NK-92 treated with Interleukin-12 subunit alpha and Interleukin-12 subunit beta, amount 100 ng/mL, for 24 hours (cell line): ENCODE measurements at regions not wholly inside any gene's neighbourhood (a gene's known extent, or its start where the extent isn't known, plus 50 kb on each side); places are given as distances from the start of the nearest gene placed in this dataset.
"Not testable (repeated sequence)": the region's sequence is repeated elsewhere in the genome, so short reads cannot be mapped to it uniquely, and the experiment has no call there.

ENCODE experiments used
- DNase-seq: peaks from one replicate; lab custom pipeline; 2025; lab: John Stamatoyannopoulos, UW

DNA sequence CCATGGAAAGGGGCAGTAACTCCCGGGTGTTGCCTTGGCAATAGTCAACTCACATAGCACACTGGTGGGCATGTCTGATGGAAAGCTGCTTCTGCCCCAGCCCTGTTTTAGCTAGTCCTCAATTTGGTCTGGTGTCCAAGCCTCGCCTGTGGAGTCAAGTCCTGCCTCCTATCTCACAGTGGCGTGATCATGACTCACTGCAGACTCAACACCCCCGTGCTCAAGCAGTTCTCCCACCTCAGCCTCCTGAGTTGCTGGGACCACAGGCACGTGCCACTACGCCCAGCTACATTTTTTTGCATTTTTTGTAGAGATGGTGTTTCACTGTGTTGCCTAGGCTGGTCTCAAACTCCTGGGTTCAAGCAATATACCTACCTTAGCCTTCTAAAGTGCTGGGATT lies 218.9 kb upstream of the FRG2C start:
- DNase-seq: not testable (repeated sequence)

GRCh38 chr3:75446948-75447347 lies 217.2 kb upstream of the FRG2C start:
- DNase-seq: not testable (repeated sequence)

GRCh38 chr3:75453328-75453727 lies 210.8 kb upstream of the FRG2C start:
- DNase-seq: not testable (repeated sequence)

DNA sequence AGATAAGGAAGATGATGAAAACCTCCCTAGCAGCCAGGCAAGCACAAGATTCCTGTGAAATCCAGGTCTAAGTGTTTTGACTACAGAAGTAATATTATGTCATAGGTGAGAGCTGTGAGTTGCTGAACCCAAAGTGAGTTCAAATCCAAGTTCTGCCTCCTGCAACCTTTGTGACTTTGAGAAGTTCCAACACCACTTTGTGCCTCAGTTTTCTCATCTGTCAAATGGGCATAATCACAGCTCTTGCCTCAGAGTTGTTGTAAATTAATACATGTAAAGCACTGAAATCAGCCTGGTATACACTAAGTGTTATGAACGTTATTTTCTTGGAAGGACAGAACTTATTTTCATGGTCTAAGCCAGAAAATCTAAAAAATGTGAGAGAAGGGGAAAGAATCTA lies 210.3 kb upstream of the FRG2C start:
- not testable (repeated sequence) for DNase-seq

- DNase-seq: not testable (repeated sequence)
Observed at GRCh38 chr3:75474530-75474929, 189.6 kb upstream of the FRG2C start.

- not testable (repeated sequence) for DNase-seq
Observed at GRCh38 chr3:75496600-75496999, 167.5 kb upstream of the FRG2C start.

DNA sequence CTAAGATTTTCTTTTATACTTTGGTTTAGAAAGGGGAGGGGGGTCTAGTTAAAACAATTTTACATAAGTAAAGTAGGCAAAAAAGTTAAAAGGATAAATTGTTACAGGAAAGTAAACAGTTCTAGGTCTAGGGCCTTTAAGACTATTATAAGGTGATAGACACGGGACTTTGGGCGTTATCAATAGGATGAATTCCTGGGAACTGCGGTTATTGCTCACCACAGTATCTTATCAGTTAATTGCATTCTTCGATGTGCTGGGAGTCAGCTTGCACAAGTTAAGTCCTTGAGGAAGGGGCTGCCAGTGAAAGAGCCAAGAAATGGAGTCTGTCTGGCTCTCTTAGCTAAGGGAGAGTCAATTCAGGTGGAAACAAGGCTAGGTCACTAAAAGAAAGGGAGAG lies 163.8 kb upstream of the FRG2C start:
- not testable (repeated sequence) for DNase-seq

- not testable (repeated sequence) for DNase-seq
Observed at GRCh38 chr3:75502171-75502570, 162.0 kb upstream of the FRG2C start.

GRCh38 chr3:75502769-75503756 lies 161.1 kb upstream of the FRG2C start:
- DNase-seq: not testable (repeated sequence)

DNA sequence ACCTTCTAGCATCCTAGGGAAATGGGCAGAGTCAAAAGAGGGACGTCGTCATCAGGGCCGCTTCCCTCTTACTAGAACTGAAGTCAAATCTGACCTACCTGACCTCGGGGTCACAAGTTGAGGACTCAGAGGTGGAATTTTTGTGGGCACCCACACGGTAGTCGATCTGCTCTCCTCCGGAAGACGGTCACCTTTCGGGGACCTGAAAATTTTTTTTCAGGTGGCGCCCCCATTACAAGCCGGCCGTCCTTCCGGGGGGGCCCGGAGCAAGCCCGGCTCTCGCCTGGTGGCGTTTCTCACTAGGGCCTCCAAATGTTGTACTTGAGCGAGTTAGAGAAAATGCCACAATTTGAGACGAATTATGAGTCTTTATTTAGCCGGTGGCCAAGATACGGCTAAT lies 157.5 kb upstream of the FRG2C start:
- DNase-seq: no peak

GRCh38 chr3:75507956-75508355 lies 156.2 kb upstream of the FRG2C start:
- DNase-seq: not testable (repeated sequence)

GRCh38 chr3:75527657-75528056 lies 136.5 kb upstream of the FRG2C start:
- DNase-seq: not testable (repeated sequence)

DNA sequence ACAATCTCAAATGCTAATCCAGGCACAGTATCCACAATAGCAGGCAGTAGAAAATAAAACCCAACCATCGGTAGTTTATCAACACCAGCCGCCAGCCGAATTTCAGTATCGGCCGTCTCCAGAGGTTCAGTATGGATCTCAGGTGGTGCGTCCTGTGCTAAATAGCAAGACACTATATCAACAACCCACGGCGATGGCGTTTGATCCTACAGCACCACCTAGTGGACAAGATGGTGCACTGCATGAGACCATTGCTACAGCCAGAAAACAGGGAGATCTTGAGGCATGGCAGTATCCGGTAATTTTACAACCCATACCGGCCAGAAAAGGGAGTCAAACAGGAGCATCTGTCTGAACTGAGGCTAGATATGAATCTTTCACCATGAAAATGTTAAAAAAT lies 112.0 kb upstream of the FRG2C start:
- DNase-seq: not testable (repeated sequence)

GRCh38 chr3:75564427-75564826 lies 99.7 kb upstream of the FRG2C start:
- not testable (repeated sequence) for DNase-seq

DNA sequence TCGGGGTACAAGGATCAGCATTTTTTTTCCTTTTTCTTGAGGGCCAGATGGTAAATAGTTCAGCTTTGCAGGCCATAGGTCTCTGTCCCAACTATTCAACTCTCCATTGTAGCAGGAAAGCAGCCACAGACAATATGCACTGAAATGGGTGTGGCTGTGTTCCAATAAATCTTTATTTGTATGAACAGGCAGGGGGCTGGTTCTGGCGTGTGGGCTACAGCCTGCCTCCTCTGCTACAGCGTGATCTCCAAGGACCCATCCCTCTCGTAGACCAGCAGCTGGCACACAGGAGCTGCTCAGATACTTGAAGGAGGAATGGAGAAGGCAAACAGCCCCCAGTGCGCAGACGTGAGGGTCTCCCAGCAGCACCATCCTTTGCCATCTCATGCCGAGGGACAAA lies 91.8 kb upstream of the FRG2C start:
- not testable (repeated sequence) for DNase-seq

DNA sequence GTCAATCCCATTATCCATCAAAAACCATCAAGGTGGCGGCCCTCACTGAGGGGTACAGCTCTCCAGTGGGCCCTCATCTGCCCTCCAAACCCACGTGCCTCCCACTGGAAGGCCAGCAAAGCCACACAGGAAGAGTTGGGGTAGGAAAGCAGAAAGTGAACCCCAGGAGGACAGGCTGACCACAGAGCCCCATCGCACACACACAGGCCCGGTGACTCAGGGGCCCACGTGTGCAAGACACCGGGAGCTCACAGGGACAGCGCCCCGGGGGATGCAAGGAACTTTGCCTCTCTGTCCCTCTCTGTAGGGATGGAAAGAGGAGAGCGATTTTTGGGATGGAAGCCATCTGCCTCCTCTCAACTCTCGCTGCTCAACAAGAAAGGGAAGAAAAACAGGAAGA lies 85.0 kb upstream of the FRG2C start:
- not testable (repeated sequence) for DNase-seq

- not testable (repeated sequence) for DNase-seq
Observed at GRCh38 chr3:75579536-75579935, 84.6 kb upstream of the FRG2C start.

DNA sequence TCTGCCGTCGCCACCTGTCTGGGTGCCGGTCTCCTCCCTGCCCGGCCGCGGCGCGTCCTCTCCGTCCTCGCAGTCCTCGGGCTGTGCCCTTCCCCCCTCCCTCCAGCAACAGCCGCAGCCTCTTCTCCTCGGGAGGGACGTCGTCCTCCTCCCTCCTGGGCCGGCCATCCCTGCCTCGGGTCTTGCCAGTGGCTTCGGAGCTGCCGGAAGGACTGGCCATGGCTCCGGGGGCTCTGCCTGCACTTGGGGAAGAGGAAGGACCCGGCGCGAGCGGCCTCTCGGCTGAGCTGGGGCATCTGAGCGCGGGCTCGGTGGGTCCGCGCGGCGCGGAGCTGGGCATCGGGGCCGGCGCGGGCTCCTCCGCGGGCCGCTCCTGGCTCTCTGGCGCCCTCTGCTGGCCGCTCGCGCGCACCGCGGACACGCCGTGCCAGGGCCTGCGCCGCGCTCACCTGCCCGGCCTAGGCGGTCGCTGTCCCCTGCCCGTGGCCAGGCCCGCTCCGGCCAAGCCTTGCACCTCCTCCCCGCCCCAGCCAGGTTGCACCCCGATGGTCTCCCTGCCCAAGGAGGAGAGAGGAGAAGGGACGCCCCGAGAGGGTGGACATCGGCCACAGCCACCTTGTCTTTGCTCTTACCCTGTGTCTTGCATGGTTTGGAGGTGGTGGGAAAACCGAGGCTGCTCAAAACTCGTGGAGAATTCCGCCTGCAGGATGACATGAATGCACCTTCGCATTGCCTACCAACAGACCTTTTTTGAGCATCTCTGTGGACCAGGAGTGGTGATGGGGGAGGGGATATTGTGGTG lies 83.9 kb upstream of the FRG2C start:
- not testable (repeated sequence) for DNase-seq

DNA sequence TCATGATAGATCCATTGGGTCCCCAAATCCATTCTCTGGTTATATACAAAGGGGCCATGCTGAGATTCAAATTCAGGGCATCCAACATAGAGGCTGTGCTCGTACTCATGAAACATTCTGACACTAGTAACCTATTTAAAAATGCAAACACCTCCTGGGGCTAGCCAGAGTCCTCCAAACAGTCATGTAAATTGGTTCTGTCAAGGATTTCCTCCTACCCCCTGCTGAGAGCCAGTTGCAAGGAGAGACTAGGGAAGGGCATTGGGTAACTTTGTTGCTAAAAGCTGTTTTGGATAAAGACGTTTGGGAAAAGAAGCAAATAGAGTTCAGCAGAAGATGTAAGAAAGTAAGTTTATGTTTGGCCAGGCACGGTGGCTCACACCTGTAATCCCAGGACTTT lies 81.6 kb upstream of the FRG2C start:
- not testable (repeated sequence) for DNase-seq

DNA sequence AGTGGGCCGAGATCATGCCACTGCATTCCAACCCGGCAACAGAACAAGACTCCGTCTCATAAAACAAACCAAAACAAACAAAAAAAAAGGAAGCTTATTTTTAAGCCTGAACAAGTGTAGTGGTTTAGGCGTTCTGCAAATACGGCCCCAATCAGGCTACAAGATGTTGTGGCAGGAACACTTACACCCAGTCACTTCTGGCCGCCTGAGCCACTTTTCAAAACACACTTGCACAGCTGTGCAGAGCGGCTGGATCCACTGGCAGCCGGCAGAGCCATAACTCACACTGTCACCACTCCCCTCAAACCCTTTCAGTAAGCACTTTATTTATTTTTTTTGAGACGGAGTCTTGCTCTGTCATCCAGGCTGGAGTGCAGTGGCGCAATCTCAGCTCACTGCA lies 81.0 kb upstream of the FRG2C start:
- DNase-seq: not testable (repeated sequence)

- DNase-seq: not testable (repeated sequence)
Observed at GRCh38 chr3:75587695-75588094, 76.4 kb upstream of the FRG2C start.

GRCh38 chr3:75590382-75590781 lies 73.7 kb upstream of the FRG2C start:
- DNase-seq: not testable (repeated sequence)
